Middle frontal gyrus (tissue), 1 donor: ENCODE measurements at regions not wholly inside any gene's neighbourhood (a gene's known extent, or its start where the extent isn't known, plus 50 kb on each side); places are given as distances from the start of the nearest gene placed in this dataset.
"Not testable (repeated sequence)": the region's sequence is repeated elsewhere in the genome, so short reads cannot be mapped to it uniquely, and the experiment has no call there.

Experiments used
- DNase-seq: peaks from one replicate; pipeline ENCODE4 v3.0.0-alpha.2; 2015; ENCODE audit warnings: low spot score; ENCODE audit errors: extremely low spot score

- DNase-seq, result not testable (repeated sequence)
Observed at GRCh38 chr2:113386780-113387433, 50.6 kb upstream of the ZNG1B start.

GRCh38 chr2:113379621-113380020 lies 57.9 kb upstream of the ZNG1B start:
- not testable (repeated sequence) for DNase-seq

- no peak for DNase-seq
Observed at GRCh38 chr2:113376913-113377445, 60.5 kb upstream of the ZNG1B start.

GRCh38 chr2:113376253-113376912 lies 61.1 kb upstream of the ZNG1B start:
- no peak for DNase-seq

- not testable (repeated sequence) for DNase-seq
Observed at GRCh38 chr2:113374857-113375256, 62.6 kb upstream of the ZNG1B start.

- not testable (repeated sequence) for DNase-seq
Observed at GRCh38 chr2:113372258-113372834, 65.1 kb upstream of the ZNG1B start.

GRCh38 chr2:113370478-113371091 lies 66.9 kb upstream of the ZNG1B start:
- peak; percentile 54 for DNase-seq

- DNase-seq, result no peak
Observed at GRCh38 chr2:113370030-113370429, 67.5 kb upstream of the ZNG1B start.

GRCh38 chr2:113368581-113368980 lies 68.9 kb upstream of the ZNG1B start:
- DNase-seq, result not testable (repeated sequence)

- DNase-seq, result not testable (repeated sequence)
Observed at GRCh38 chr2:113366821-113367220, 70.7 kb upstream of the ZNG1B start.

- not testable (repeated sequence) for DNase-seq
Observed at GRCh38 chr2:113365791-113366190, 71.7 kb upstream of the ZNG1B start.

GRCh38 chr2:113365290-113365689 lies 72.2 kb upstream of the ZNG1B start:
- DNase-seq, result not testable (repeated sequence)

GRCh38 chr2:113361051-113361450 lies 76.4 kb upstream of the ZNG1B start:
- no peak for DNase-seq

GRCh38 chr2:113357071-113357470 lies 78.3 kb upstream of the PAX8 start:
- no peak for DNase-seq

GRCh38 chr2:113356284-113356683 lies 77.6 kb upstream of the PAX8 start:
- DNase-seq, result not testable (repeated sequence)

GRCh38 chr2:113355339-113356015 lies 76.8 kb upstream of the PAX8 start:
- not testable (repeated sequence) for DNase-seq

GRCh38 chr2:113351375-113352355 lies 72.9 kb upstream of the PAX8 start:
- no peak for DNase-seq

- DNase-seq, result not testable (repeated sequence)
Observed at GRCh38 chr2:113343800-113344199, 65.1 kb upstream of the PAX8 start.

GRCh38 chr2:113342650-113343049 lies 63.9 kb upstream of the PAX8 start:
- no peak for DNase-seq

- DNase-seq, result not testable (repeated sequence)
Observed at GRCh38 chr2:113341870-113342253, 63.1 kb upstream of the PAX8 start.
